Transverse colon (tissue), 4 donors: ENCODE measurements at regions not wholly inside any gene's neighbourhood (a gene's known extent, or its start where the extent isn't known, plus 50 kb on each side); places are given as distances from the start of the nearest gene placed in this dataset.

Source experiments
- DNase-seq: peaks from one replicate; pipeline ENCODE4 v3.0.0-alpha.2; 2019
- H3K27ac ChIP-seq, 4 donors: fragments of 200-600 bp; sonication (generic); 2 replicates each; pipeline ENCODE4 v1.5.1; 2016 to 2018; ENCODE audit warnings: inconsistent platforms in 4 of 4
- H3K27me3 ChIP-seq: fragments of 200-600 bp; sonication (generic); 2 replicates; pipeline ENCODE4 v1.5.1; 2017; ENCODE audit warnings: inconsistent platforms
- H3K36me3 ChIP-seq, 4 donors: fragments of 200-600 bp; sonication (generic); 2 replicates each; pipeline ENCODE4 v1.5.1; 2017 to 2019; ENCODE audit warnings: inconsistent platforms in 4 of 4
- H3K4me1 ChIP-seq, 4 donors: fragments of 200-600 bp; sonication (generic); 2 replicates each; pipeline ENCODE4 v1.5.1; 2017 to 2020; ENCODE audit warnings: inconsistent platforms in 4 of 4
- H3K4me3 ChIP-seq, 4 donors: fragments of 200-600 bp; sonication (generic); 1 replicate in 1 of 4; 2 replicates in 3 of 4; pipeline versions ENCODE4 v1.5.1 to v1.6.1; 2017 to 2019; ENCODE audit warnings: inconsistent platforms in 4 of 4
- H3K9me3 ChIP-seq, 2 donors: fragments of 200-600 bp; sonication (generic); 2 replicates each; pipeline ENCODE4 v1.5.1; 2017 to 2019; ENCODE audit warnings: inconsistent platforms in 2 of 2
- CTCF ChIP-seq, 5 experiments: fragments of 200-600 bp in 3 of 5; fragments of 450-650 bp in 2 of 5; sonication (generic) in 3 of 5; IDR thresholded peaks; 1 replicate in 2 of 5; 2 replicates in 3 of 5; pipeline ENCODE4 v1.5.1; 2016 to 2017; ENCODE audit warnings: antibody characterized with exemption in 5 of 5, inconsistent platforms in 3 of 5, mild to moderate bottlenecking in 2 of 5, moderate library complexity in 1 of 5
- EP300 ChIP-seq: sonication (generic); formaldehyde crosslinking; IDR thresholded peaks from one replicate; pipeline ENCODE4 v1.6.1; 2017; ENCODE audit warnings: antibody characterized with exemption, low read depth
- POLR2A ChIP-seq: fragments of 450-650 bp; IDR thresholded peaks from one replicate; pipeline ENCODE4 v1.6.1; 2016; ENCODE audit warnings: antibody characterized with exemption, mild to moderate bottlenecking, moderate library complexity
- POLR2AphosphoS5 ChIP-seq, 3 donors: sonication (generic); formaldehyde crosslinking; IDR thresholded peaks; one replicate each; pipeline ENCODE4 v1.6.1; 2016; ENCODE audit warnings: antibody characterized with exemption in 3 of 3
- WGBS, 2 donors: methylation state at CpG; one replicate each; pipeline ENCODE4 v1.1.5; 2018; ENCODE audit warnings: low coverage in 1 of 2; 5-methylcytosine and 5-hydroxymethylcytosine counted together
- in situ Hi-C, 4 donors: fragments of 200-750 bp; cut with MboI; loops; one replicate each; pipeline versions ENCODE4 v1.15.0 to v1.15.1; 2017; ENCODE audit warnings: low sequenced_read_pairs in 3 of 4, low pct_ligation_motif_present in 1 of 4, low pct_unique_long_range_greater_than_20kb in 1 of 4
- intact Hi-C: fragments of 100-400 bp; cut with DNase I; formaldehyde crosslinking; loops from one replicate; pipeline ENCODE4 v1.15.1; 2023; ENCODE audit warnings: low total_unique reads

- Histone ChIP-seq H3K36me3 (no peaks in the 10 kb centered on the region), H3K9me3 (no peaks in the 10 kb centered on the region), H3K27ac (no peak overlapping the region), H3K27me3 (no peaks in the 10 kb centered on the region), H3K4me1 (no peaks in the 10 kb centered on the region), H3K4me3 (no peak overlapping the region)
- intact Hi-C loops: no loop called here
- in situ Hi-C loops: no loop called here
- no peak for DNase-seq
- TF ChIP-seq EP300 (no peak), POLR2AphosphoS5 (IDR thresholded peaks at IDR 0.05) (no peak), CTCF (IDR thresholded peaks at IDR 0.05) (no peak), POLR2A (no peak)
- WGBS, 2 donors: 82 to 88% methylated on average over 3 of the region's 3 CpGs
These were observed 773.0 kb upstream of the HS6ST1 start for GRCh38 chr2:129091620-129092019.

DNA sequence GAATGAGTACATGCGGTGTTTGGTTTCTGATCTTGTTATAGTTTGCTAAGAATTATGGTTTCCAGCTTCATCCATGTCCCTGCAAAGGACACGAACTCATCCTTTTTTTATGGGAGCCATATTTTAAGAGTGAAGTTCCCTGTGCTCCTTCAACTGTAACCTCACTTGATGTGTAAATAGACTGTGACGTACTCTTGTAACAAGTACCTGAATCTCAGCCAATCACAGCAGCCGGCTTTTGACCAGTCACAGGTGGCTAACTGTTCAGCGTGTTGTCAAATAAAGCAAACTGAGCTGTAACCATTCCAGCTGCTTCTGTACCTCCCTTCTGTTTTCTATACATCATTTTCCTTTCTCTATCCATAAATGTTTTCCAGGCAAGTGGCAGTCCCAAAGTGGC lies 774.3 kb upstream of the HS6ST1 start:
- WGBS, 2 donors: 41 to 49% methylated on average over 5 of the region's 5 CpGs
- in situ Hi-C loops: no loop called here
- Histone ChIP-seq H3K4me3 (no peak overlapping the region), H3K9me3 (no peaks in the 10 kb centered on the region), H3K27ac (no peak overlapping the region), H3K36me3 (no peaks in the 10 kb centered on the region), H3K4me1 (no peaks in the 10 kb centered on the region), H3K27me3 (no peaks in the 10 kb centered on the region)
- TF ChIP-seq POLR2AphosphoS5 (IDR thresholded peaks at IDR 0.05) (no peak), POLR2A (no peak)
- intact Hi-C loops: no loop called here
- DNase-seq: no peak

DNA sequence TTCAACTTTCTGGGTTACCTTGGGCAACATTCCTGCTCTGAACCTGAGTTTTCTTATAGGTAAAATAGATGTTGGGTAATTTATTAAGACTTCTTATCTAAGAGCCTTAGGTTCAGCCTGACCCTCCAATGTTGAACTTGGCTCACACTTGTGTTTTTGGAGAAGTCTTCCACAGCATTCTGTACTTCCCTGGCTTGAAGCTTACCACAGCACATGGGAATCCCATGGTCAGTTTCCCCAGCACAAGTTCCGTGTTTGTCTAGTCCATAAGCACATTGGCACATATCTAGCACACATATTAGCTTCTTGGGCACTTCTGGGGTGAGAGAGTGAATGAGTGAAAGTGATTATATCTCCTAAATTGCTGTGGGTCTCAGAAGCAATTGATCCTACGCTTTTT lies 782.5 kb upstream of the HS6ST1 start:
- TF ChIP-seq POLR2A: no peak
- no peak for TF ChIP-seq EP300
- no peak for TF ChIP-seq CTCF (IDR thresholded peaks at IDR 0.05)
- no peak for TF ChIP-seq POLR2AphosphoS5 (IDR thresholded peaks at IDR 0.05)
- DNase-seq: no peak
- Histone ChIP-seq H3K9me3 (no peaks in the 10 kb centered on the region), H3K36me3 (no peaks in the 10 kb centered on the region), H3K27me3 (no peaks in the 10 kb centered on the region), H3K27ac (no peak overlapping the region), H3K4me3 (no peak overlapping the region), H3K4me1 (no peaks in the 10 kb centered on the region)
- in situ Hi-C loops: no loop called here
- intact Hi-C loops: no loop called here
- WGBS, 2 donors: 84 to 86% methylated on average over 1 to 2 of the region's 2 CpGs

DNA sequence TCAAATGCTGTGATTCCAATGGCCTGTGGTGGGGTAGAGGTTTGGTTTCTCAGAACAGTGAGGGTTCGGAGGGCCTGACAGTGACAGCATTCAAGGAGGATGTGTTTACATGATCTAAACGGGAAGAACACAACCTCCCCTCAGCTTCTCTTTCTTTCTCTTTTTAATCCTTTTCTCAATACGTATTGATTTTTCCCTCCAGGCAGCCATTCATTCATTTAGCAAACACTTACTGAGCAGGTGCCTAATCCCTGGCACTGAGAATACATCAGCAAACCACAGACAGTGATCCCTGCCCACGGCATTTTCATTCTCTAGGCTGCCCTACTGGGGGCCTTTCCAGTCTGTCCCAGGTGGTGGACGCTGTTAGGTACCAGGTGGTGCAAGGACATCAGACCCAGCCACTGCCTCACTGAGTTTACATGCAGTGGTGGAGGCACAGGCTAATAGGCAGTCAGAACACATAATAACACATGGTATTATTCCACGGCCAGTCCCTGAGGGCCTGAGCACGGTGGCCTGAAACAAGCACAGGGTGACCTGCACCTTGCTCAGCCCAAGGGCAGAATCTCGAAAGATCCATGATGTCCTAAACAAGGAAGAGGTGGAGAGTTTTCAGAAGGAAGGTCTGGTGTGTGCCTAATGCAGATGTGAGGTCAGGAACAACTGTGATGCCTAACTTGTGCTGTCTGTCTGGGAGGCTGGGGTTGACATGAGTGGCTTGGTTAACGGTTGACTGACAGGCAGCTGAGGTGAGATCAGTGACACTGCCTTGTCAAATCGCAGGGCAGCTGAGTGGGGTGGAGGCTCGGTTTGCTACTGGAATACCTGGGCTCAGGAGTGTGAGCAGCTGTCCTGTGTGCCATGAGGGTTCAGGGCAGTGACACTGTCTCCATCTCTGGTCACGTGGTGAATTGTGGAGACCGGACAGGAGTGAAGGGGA lies 785.5 kb upstream of the HS6ST1 start:
- in situ Hi-C loops (no loop called here), intact Hi-C loops (no loop called here)
- TF ChIP-seq POLR2AphosphoS5 (IDR thresholded peaks at IDR 0.05) (no peak), CTCF (IDR thresholded peaks at IDR 0.05) (no peak), POLR2A (no peak), EP300 (no peak)
- H3K27me3 ChIP-seq: no peaks in the 10 kb centered on the region
- H3K4me3 ChIP-seq: no peak overlapping the region
- H3K27ac ChIP-seq: no peak overlapping the region
- H3K4me1 ChIP-seq: no peaks in the 10 kb centered on the region
- H3K9me3 ChIP-seq: no peaks in the 10 kb centered on the region
- WGBS, 2 donors: 78 to 79% methylated on average over 6 to 13 of the region's 13 CpGs
- H3K36me3 ChIP-seq: no peaks in the 10 kb centered on the region
- DNase-seq: no peak
